Effector memory CD4-positive, alpha-beta T cell (primary cell): ENCODE measurements at regions not wholly inside any gene's neighbourhood (a gene's known extent, or its start where the extent isn't known, plus 50 kb on each side); places are given as distances from the start of the nearest gene placed in this dataset.

Source experiments
- DNase-seq, 3 donors: peaks; one replicate each; pipeline ENCODE4 v3.0.0-alpha.2; 2020
- H3K27ac ChIP-seq: 2 replicates; pipeline ENCODE4 v1.7.0; 2013; ENCODE audit warnings: mild to moderate bottlenecking, low read length, moderate library complexity; ENCODE audit not compliant: insufficient read depth, poor library complexity, severe bottlenecking
- H3K27me3 ChIP-seq: replicated peaks from 2 replicates; pipeline ENCODE4 v1.7.0; 2013; ENCODE audit warnings: mild to moderate bottlenecking, low read length; ENCODE audit not compliant: insufficient read depth, control insufficient read depth, poor library complexity, severe bottlenecking
- H3K36me3 ChIP-seq: 2 replicates; pipeline ENCODE4 v1.7.0; 2013; ENCODE audit warnings: mild to moderate bottlenecking, low read length, moderate library complexity; ENCODE audit not compliant: control insufficient read depth, insufficient read depth
- H3K4me1 ChIP-seq: 2 replicates; pipeline ENCODE4 v1.7.0; 2013; ENCODE audit warnings: low read length, mild to moderate bottlenecking; ENCODE audit not compliant: control insufficient read depth, insufficient read depth, poor library complexity, severe bottlenecking
- H3K4me3 ChIP-seq: 2 replicates; pipeline ENCODE4 v1.7.0; 2013; ENCODE audit warnings: low read length, low read depth, mild to moderate bottlenecking; ENCODE audit not compliant: insufficient read depth, poor library complexity, severe bottlenecking
- H3K9me3 ChIP-seq: 2 replicates; pipeline ENCODE4 v1.7.0; 2013; ENCODE audit warnings: mild to moderate bottlenecking, low read length, moderate library complexity; ENCODE audit not compliant: control insufficient read depth

- Histone ChIP-seq H3K4me1 (no peaks in the 10 kb centered on the region), H3K27ac (no peak overlapping the region), H3K27me3 (peaks cover 2% of the 10 kb centered on the region), H3K9me3 (no peaks in the 10 kb centered on the region), H3K4me3 (no peak overlapping the region), H3K36me3 (no peaks in the 10 kb centered on the region)
- no peak for DNase-seq
Measured at GRCh38 chr20:1810926-1811620, 84.1 kb upstream of the SIRPA start.

- Histone ChIP-seq H3K27ac (no peak overlapping the region), H3K36me3 (no peaks in the 10 kb centered on the region), H3K9me3 (no peaks in the 10 kb centered on the region), H3K27me3 (no peaks in the 10 kb centered on the region), H3K4me3 (no peak overlapping the region), H3K4me1 (no peaks in the 10 kb centered on the region)
- no peak for DNase-seq
Measured at GRCh38 chr20:1810572-1810925, 84.7 kb upstream of the SIRPA start.

DNA sequence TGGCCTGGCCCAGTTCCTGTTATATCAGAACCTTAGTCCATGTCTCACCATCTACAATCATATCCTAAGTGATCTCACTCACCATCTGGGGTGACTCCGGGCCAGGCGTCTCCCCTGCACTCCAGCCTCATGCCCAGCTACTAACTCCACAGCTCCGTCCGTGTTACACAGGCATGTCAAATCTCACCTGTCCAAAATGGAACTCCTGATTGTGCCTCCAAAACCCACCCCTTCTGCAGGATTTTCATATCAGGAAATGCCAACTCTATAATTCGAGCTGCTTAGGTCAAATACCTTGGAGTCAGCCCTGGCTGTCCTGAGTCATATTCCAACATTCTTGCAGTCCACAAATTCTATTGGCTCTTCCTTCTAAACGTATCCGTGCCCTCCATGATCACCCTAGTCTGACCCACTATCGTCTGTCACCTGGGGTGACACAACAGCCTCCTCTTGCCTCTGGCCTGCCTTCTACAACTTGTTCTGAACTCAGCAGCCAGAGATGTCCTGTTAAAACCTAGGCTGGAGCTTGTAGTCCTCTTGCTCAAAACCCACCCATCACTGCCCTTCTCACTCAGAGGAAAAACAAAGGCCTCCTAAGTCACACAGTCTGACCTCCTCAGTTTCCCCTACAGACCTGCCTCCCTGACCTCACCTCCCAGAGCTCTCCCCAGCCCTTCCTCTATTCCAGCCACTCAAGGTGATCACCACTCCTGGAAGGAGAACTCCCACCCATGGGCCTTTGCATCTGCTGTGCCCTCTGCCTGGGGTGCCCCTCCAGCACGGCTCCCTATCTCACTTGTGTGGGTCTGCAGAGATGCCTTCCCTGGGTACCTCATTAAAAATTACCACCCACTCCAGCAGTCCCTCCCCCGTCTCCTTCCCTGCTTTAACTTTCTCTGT lies 85.3 kb upstream of the SIRPA start:
- Histone ChIP-seq H3K36me3 (no peaks in the 10 kb centered on the region), H3K27me3 (no peaks in the 10 kb centered on the region), H3K9me3 (no peaks in the 10 kb centered on the region), H3K4me3 (no peak overlapping the region), H3K4me1 (no peaks in the 10 kb centered on the region), H3K27ac (no peak overlapping the region)
- no peak for DNase-seq

GRCh38 chr20:1809131-1809572 lies 86.1 kb upstream of the SIRPA start:
- Histone ChIP-seq H3K27ac (no peak overlapping the region), H3K27me3 (peaks cover 2% of the 10 kb centered on the region), H3K4me3 (no peak overlapping the region), H3K36me3 (no peaks in the 10 kb centered on the region), H3K9me3 (no peaks in the 10 kb centered on the region), H3K4me1 (no peaks in the 10 kb centered on the region)
- DNase-seq: no peak

GRCh38 chr20:1808101-1808500 lies 87.1 kb upstream of the SIRPA start:
- no peak for DNase-seq
- H3K27me3 ChIP-seq: peaks cover 10% of the 10 kb centered on the region
- H3K27ac ChIP-seq: no peak overlapping the region
- peaks cover under 1% of the 10 kb centered on the region for H3K4me1 ChIP-seq
- H3K4me3 ChIP-seq: no peak overlapping the region
- no peaks in the 10 kb centered on the region for H3K9me3 ChIP-seq
- H3K36me3 ChIP-seq: no peaks in the 10 kb centered on the region

- H3K4me3 ChIP-seq: no peak overlapping the region
- no peaks in the 10 kb centered on the region for H3K36me3 ChIP-seq
- no peak overlapping the region for H3K27ac ChIP-seq
- H3K9me3 ChIP-seq: no peaks in the 10 kb centered on the region
- H3K4me1 ChIP-seq: peaks cover 6% of the 10 kb centered on the region
- DNase-seq: no peak
- peaks cover 17% of the 10 kb centered on the region for H3K27me3 ChIP-seq
Measured at GRCh38 chr20:1807394-1807793, 87.8 kb upstream of the SIRPA start.

- H3K27me3 ChIP-seq: peaks cover 23% of the 10 kb centered on the region
- H3K36me3 ChIP-seq: no peaks in the 10 kb centered on the region
- no peaks in the 10 kb centered on the region for H3K9me3 ChIP-seq
- DNase-seq: no peak
- no peak overlapping the region for H3K4me3 ChIP-seq
- H3K4me1 ChIP-seq: peaks cover 6% of the 10 kb centered on the region
- no peak overlapping the region for H3K27ac ChIP-seq
Measured at GRCh38 chr20:1806456-1806855, 88.8 kb upstream of the SIRPA start.

DNA sequence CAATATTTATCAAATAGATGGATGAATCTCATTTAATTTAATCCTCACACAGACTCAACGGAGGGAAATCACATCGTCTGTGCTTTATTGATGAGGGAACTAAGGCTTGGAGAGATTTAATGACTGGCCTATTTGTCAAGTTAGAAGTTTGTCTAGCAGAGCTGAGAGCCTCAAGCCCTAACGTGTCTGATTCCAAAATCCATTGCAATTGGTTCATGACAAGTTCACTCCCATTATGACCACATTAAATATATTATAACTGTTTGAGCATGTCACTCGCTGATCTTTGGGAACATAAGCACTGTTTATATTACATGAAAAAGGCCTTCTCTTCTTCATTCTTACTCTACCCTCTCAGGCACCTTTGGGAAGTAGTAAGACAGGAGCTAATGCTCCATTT lies 89.4 kb upstream of the SIRPA start:
- H3K27me3 ChIP-seq: peaks cover 23% of the 10 kb centered on the region
- no peak overlapping the region for H3K4me3 ChIP-seq
- DNase-seq: no peak
- H3K27ac ChIP-seq: no peak overlapping the region
- H3K36me3 ChIP-seq: no peaks in the 10 kb centered on the region
- peaks cover 6% of the 10 kb centered on the region for H3K4me1 ChIP-seq
- no peaks in the 10 kb centered on the region for H3K9me3 ChIP-seq

GRCh38 chr20:1805161-1805581 lies 90.0 kb upstream of the SIRPA start:
- Histone ChIP-seq H3K27ac (no peak overlapping the region), H3K9me3 (no peaks in the 10 kb centered on the region), H3K4me3 (no peak overlapping the region), H3K27me3 (peaks cover 23% of the 10 kb centered on the region), H3K36me3 (no peaks in the 10 kb centered on the region), H3K4me1 (peaks cover 6% of the 10 kb centered on the region)
- no peak for DNase-seq

GRCh38 chr20:1804554-1804956 lies 90.7 kb upstream of the SIRPA start:
- H3K4me3 ChIP-seq: no peak overlapping the region
- peaks cover 23% of the 10 kb centered on the region for H3K27me3 ChIP-seq
- DNase-seq: no peak
- H3K4me1 ChIP-seq: peaks cover 6% of the 10 kb centered on the region
- no peaks in the 10 kb centered on the region for H3K9me3 ChIP-seq
- no peak overlapping the region for H3K27ac ChIP-seq
- H3K36me3 ChIP-seq: no peaks in the 10 kb centered on the region
